Neuronal stem cell (in vitro differentiated cells): ENCODE measurements at regions not wholly inside any gene's neighbourhood (a gene's known extent, or its start where the extent isn't known, plus 50 kb on each side); places are given as distances from the start of the nearest gene placed in this dataset.
A peak's percentile ranks its signal among the peaks of the same experiment; 100 is the strongest.

Experiments used
- DNase-seq: peaks from one replicate; pipeline ENCODE4 v3.0.0-alpha.2; 2013; ENCODE audit warnings: low spot score
- H2AFZ ChIP-seq: one replicate; pipeline ENCODE4 v1.6.1; 2013; ENCODE audit warnings: mild to moderate bottlenecking, low read length, inconsistent platforms
- H2AK5ac ChIP-seq: 2 replicates; pipeline ENCODE4 v1.6.1; 2013; ENCODE audit warnings: low read depth, mild to moderate bottlenecking, inconsistent platforms, low read length, moderate library complexity, mixed read lengths
- H2BK120ac ChIP-seq: 2 replicates; pipeline ENCODE4 v1.6.1; 2013; ENCODE audit warnings: low read depth, mild to moderate bottlenecking, inconsistent platforms, low read length, moderate library complexity, mixed read lengths
- H2BK12ac ChIP-seq: one replicate; pipeline ENCODE4 v1.6.1; 2013; ENCODE audit warnings: low read length, inconsistent platforms
- H2BK15ac ChIP-seq: 2 replicates; pipeline ENCODE4 v1.6.1; 2013; ENCODE audit warnings: mild to moderate bottlenecking, low read length, inconsistent platforms, mixed read lengths
- H2BK5ac ChIP-seq: one replicate; pipeline ENCODE4 v1.6.1; 2013; ENCODE audit warnings: inconsistent platforms, mild to moderate bottlenecking, low read length, moderate library complexity
- H3K14ac ChIP-seq: one replicate; pipeline ENCODE4 v1.6.1; 2013; ENCODE audit warnings: low read length, inconsistent platforms
- H3K18ac ChIP-seq: 2 replicates; pipeline ENCODE4 v1.6.1; 2013; ENCODE audit warnings: low read length, inconsistent platforms
- H3K23ac ChIP-seq: 2 replicates; pipeline ENCODE4 v1.6.1; 2013; ENCODE audit warnings: low read depth, mild to moderate bottlenecking, mixed read lengths, low read length, inconsistent platforms; ENCODE audit not compliant: poor library complexity
- H3K27ac ChIP-seq: replicated peaks from 3 replicates; pipeline ENCODE4 v1.5.1; 2013; ENCODE audit warnings: low read length, inconsistent platforms
- H3K27me3 ChIP-seq, 3 experiments: 2 replicates each; pipeline ENCODE4 v1.6.1; 2013; ENCODE audit warnings: low read length in 3 of 3, mild to moderate bottlenecking in 2 of 3, inconsistent platforms in 1 of 3, low read depth in 1 of 3, mixed read lengths in 1 of 3, moderate library complexity in 1 of 3; ENCODE audit not compliant: control insufficient read depth in 3 of 3, insufficient read depth in 3 of 3
- H3K36me3 ChIP-seq, 2 donors: replicated peaks in 1 of 2; 2 replicates each; pipeline ENCODE4 v1.6.1; 2013; ENCODE audit warnings: low read length in 2 of 2; ENCODE audit not compliant: control insufficient read depth in 2 of 2, insufficient read depth in 2 of 2
- H3K4ac ChIP-seq: 2 replicates; pipeline ENCODE4 v1.6.1; 2013; ENCODE audit warnings: inconsistent platforms, mild to moderate bottlenecking, low read length, moderate library complexity
- H3K4me1 ChIP-seq, 2 donors: 1 replicate in 1 of 2; 2 replicates in 1 of 2; pipeline ENCODE4 v1.6.1; 2013; ENCODE audit warnings: low read length in 2 of 2, low read depth in 1 of 2; ENCODE audit not compliant: control insufficient read depth in 2 of 2, insufficient read depth in 1 of 2
- H3K4me2 ChIP-seq: one replicate; pipeline ENCODE4 v1.6.1; 2013; ENCODE audit warnings: mild to moderate bottlenecking, low read length, inconsistent platforms; ENCODE audit not compliant: insufficient read depth, poor library complexity, severe bottlenecking
- H3K4me3 ChIP-seq, 2 donors: 2 replicates each; pipeline ENCODE4 v1.5.1; 2013; ENCODE audit warnings: low read length in 2 of 2, mild to moderate bottlenecking in 2 of 2, inconsistent platforms in 1 of 2, moderate library complexity in 1 of 2
- H3K79me1 ChIP-seq: one replicate; pipeline ENCODE4 v1.6.1; 2013; ENCODE audit warnings: low read depth, mild to moderate bottlenecking, inconsistent platforms, low read length, moderate library complexity
- H3K9ac ChIP-seq: one replicate; pipeline ENCODE4 v1.6.1; 2013; ENCODE audit warnings: mild to moderate bottlenecking, low read depth, low read length, inconsistent platforms; ENCODE audit not compliant: poor library complexity
- H3K9me3 ChIP-seq, 2 donors: replicated peaks in 1 of 2; 2 replicates each; pipeline versions ENCODE3 to v1.6.1; 2013; ENCODE audit warnings: low read length in 2 of 2, mild to moderate bottlenecking in 2 of 2, inconsistent platforms in 1 of 2, low read depth in 1 of 2, mixed read lengths in 1 of 2, moderate library complexity in 1 of 2; ENCODE audit not compliant: control insufficient read depth in 2 of 2, insufficient read depth in 1 of 2
- H4K8ac ChIP-seq: one replicate; pipeline ENCODE4 v1.6.1; 2013; ENCODE audit warnings: low read depth, mild to moderate bottlenecking, inconsistent platforms, low read length, moderate library complexity
- H4K91ac ChIP-seq: one replicate; pipeline ENCODE4 v1.6.1; 2013; ENCODE audit warnings: low read length, low read depth, mild to moderate bottlenecking, inconsistent platforms; ENCODE audit not compliant: poor library complexity
- WGBS, 2 donors: extraction: QIAGEN DNeasy Blood & Tissue Kit; methylation state at CpG; one replicate each; pipeline ENCODE4 v1.1.7; 2013; ENCODE audit warnings: missing lambda C conversion rate in 2 of 2, mixed read lengths in 1 of 2; ENCODE audit not compliant: insufficient read length in 2 of 2, insufficient replicate concordance in 1 of 2; ENCODE audit errors: extremely low coverage in 2 of 2; 5-methylcytosine and 5-hydroxymethylcytosine counted together

GRCh38 chr6:113758214-113758613 lies 98.9 kb upstream of the MARCKS start:
- no peak overlapping the region for H2BK12ac ChIP-seq
- H3K79me1 ChIP-seq, result no peaks in the 10 kb centered on the region
- no peak overlapping the region for H3K4ac ChIP-seq
- DNase-seq, result no peak
- H4K8ac ChIP-seq, result no peak overlapping the region
- no peak overlapping the region for H3K23ac ChIP-seq
- no peak overlapping the region for H3K9ac ChIP-seq
- H2BK15ac ChIP-seq, result no peak overlapping the region
- H3K18ac ChIP-seq, result no peak overlapping the region
- no peak overlapping the region for H3K4me2 ChIP-seq
- no CpG with 5 or more reads among the region's 7 CpGs for WGBS, 2 donors
- no peak overlapping the region for H3K14ac ChIP-seq
- H3K27me3 ChIP-seq, result no peaks in the 10 kb centered on the region
- H2AFZ ChIP-seq, result no peak overlapping the region
- no peaks in the 10 kb centered on the region for H3K36me3 ChIP-seq
- H2AK5ac ChIP-seq, result no peak overlapping the region
- no peak overlapping the region for H3K27ac ChIP-seq
- H3K9me3 ChIP-seq, result peaks cover 0 to 2% of the 10 kb centered on the region in 2 donors
- H3K4me3 ChIP-seq, result no peak overlapping the region
- H3K4me1 ChIP-seq, result no peaks in the 10 kb centered on the region
- H4K91ac ChIP-seq, result no peak overlapping the region
- no peak overlapping the region for H2BK5ac ChIP-seq
- no peak overlapping the region for H2BK120ac ChIP-seq

- no peak overlapping the region for H3K14ac ChIP-seq
- no peak overlapping the region for H3K4me2 ChIP-seq
- H2BK15ac ChIP-seq, result no peak overlapping the region
- no peak overlapping the region for H4K91ac ChIP-seq
- no peak overlapping the region for H2BK12ac ChIP-seq
- H3K36me3 ChIP-seq, result no peaks in the 10 kb centered on the region
- no peak overlapping the region for H4K8ac ChIP-seq
- H3K27ac ChIP-seq, result no peak overlapping the region
- H2BK5ac ChIP-seq, result no peak overlapping the region
- H3K4me3 ChIP-seq, result no peak overlapping the region
- H3K79me1 ChIP-seq, result no peaks in the 10 kb centered on the region
- H3K9me3 ChIP-seq, result peaks cover 0 to 2% of the 10 kb centered on the region in 2 donors
- no CpG with 5 or more reads among the region's 1 CpG for WGBS, 2 donors
- no peak overlapping the region for H3K9ac ChIP-seq
- no peak overlapping the region for H3K4ac ChIP-seq
- no peak overlapping the region for H2BK120ac ChIP-seq
- no peak overlapping the region for H3K23ac ChIP-seq
- no peak overlapping the region for H2AK5ac ChIP-seq
- no peaks in the 10 kb centered on the region for H3K27me3 ChIP-seq
- H3K18ac ChIP-seq, result no peak overlapping the region
- H3K4me1 ChIP-seq, result no peaks in the 10 kb centered on the region
- no peak for DNase-seq
- H2AFZ ChIP-seq, result peak overlapping the region; percentile 64
These were observed 98.1 kb upstream of the MARCKS start for GRCh38 chr6:113758826-113759574.

GRCh38 chr6:113762641-113763040 lies 94.5 kb upstream of the MARCKS start:
- Histone ChIP-seq H2AK5ac (no peak overlapping the region), H3K23ac (no peak overlapping the region), H3K27me3 (no peaks in the 10 kb centered on the region), H2BK5ac (no peak overlapping the region), H4K91ac (no peak overlapping the region), H3K4me2 (no peak overlapping the region), H3K9ac (no peak overlapping the region), H3K79me1 (no peaks in the 10 kb centered on the region), H2BK12ac (no peak overlapping the region), H3K18ac (no peak overlapping the region), H2BK15ac (no peak overlapping the region), H3K27ac (no peak overlapping the region), H3K14ac (no peak overlapping the region), H2BK120ac (no peak overlapping the region), H3K9me3 (no peaks in the 10 kb centered on the region), H3K4ac (no peak overlapping the region), H2AFZ (peak overlapping the region; percentile 14), H4K8ac (no peak overlapping the region), H3K36me3 (no peaks in the 10 kb centered on the region), H3K4me3 (no peak overlapping the region), H3K4me1 (no peaks in the 10 kb centered on the region)
- no peak for DNase-seq
- no CpG with 5 or more reads among the region's 2 CpGs for WGBS, 2 donors

GRCh38 chr6:113763311-113763766 lies 93.8 kb upstream of the MARCKS start:
- Histone ChIP-seq H3K36me3 (no peaks in the 10 kb centered on the region), H3K9ac (no peak overlapping the region), H3K4me2 (no peak overlapping the region), H3K27ac (no peak overlapping the region), H3K4me1 (no peaks in the 10 kb centered on the region), H2BK12ac (no peak overlapping the region), H3K27me3 (no peaks in the 10 kb centered on the region), H4K91ac (no peak overlapping the region), H2AK5ac (no peak overlapping the region), H2BK120ac (no peak overlapping the region), H3K4me3 (no peak overlapping the region), H3K18ac (no peak overlapping the region), H2BK5ac (no peak overlapping the region), H3K23ac (no peak overlapping the region), H2AFZ (peak overlapping the region; percentile 14), H4K8ac (no peak overlapping the region), H3K9me3 (no peaks in the 10 kb centered on the region), H3K14ac (no peak overlapping the region), H3K79me1 (no peaks in the 10 kb centered on the region), H3K4ac (no peak overlapping the region), H2BK15ac (no peak overlapping the region)
- no CpG with 5 or more reads among the region's 1 CpG for WGBS, 2 donors
- DNase-seq, result no peak
